Chondrocyte (in vitro differentiated cells): ENCODE measurements at regions not wholly inside any gene's neighbourhood (a gene's known extent, or its start where the extent isn't known, plus 50 kb on each side); places are given as distances from the start of the nearest gene placed in this dataset.

ENCODE experiments used
- DNase-seq: peaks from one replicate; pipeline ENCODE4 v3.0.0; 2021; ENCODE audit warnings: mixed read lengths, low spot score
- H3K27ac Mint-ChIP-seq: one replicate; pipeline ENCODE4 v1.8.0; 2021; ENCODE audit warnings: mild to moderate bottlenecking, moderate library complexity, mixed read lengths; ENCODE audit not compliant: unreplicated experiment
- H3K27me3 Mint-ChIP-seq: 2 replicates; pipeline ENCODE4 v1.8.0; 2021; ENCODE audit warnings: low read depth, mixed read lengths
- H3K36me3 Mint-ChIP-seq: 2 replicates; pipeline ENCODE4 v1.8.0; 2021; ENCODE audit warnings: low read depth, mixed read lengths
- H3K4me1 Mint-ChIP-seq: 2 replicates; pipeline ENCODE4 v1.8.0; 2021; ENCODE audit warnings: low read depth, mild to moderate bottlenecking, mixed read lengths
- H3K4me3 Mint-ChIP-seq: one replicate; pipeline ENCODE4 v1.8.0; 2021; ENCODE audit warnings: mild to moderate bottlenecking, moderate library complexity, mixed read lengths; ENCODE audit not compliant: unreplicated experiment
- H3K9me3 Mint-ChIP-seq: 2 replicates; pipeline ENCODE4 v1.8.0; 2021; ENCODE audit warnings: low read depth, mixed read lengths
- CTCF ChIP-seq: fragments of 200-600 bp; sonication (generic); IDR thresholded peaks from 2 replicates; pipeline ENCODE4 v1.5.0; 2021; ENCODE audit warnings: antibody characterized with exemption, mild to moderate bottlenecking, moderate library complexity

GRCh38 chr3:99170867-99171517 is 269.5 kb upstream of the DCBLD2 start:
- Mint-ChIP-seq H3K27me3 (no peaks in the 10 kb centered on the region), H3K4me3 (no peak overlapping the region), H3K36me3 (peaks cover 21% of the 10 kb centered on the region)

GRCh38 chr3:99167071-99167470 is 265.6 kb upstream of the DCBLD2 start:
- peaks cover 12% of the 10 kb centered on the region for H3K36me3 Mint-ChIP-seq
- H3K27ac Mint-ChIP-seq = no peak overlapping the region
- TF ChIP-seq CTCF = no peak
- no peaks in the 10 kb centered on the region for H3K27me3 Mint-ChIP-seq
- no peak for DNase-seq
- peaks cover 20% of the 10 kb centered on the region for H3K9me3 Mint-ChIP-seq
- peaks cover 15% of the 10 kb centered on the region for H3K4me1 Mint-ChIP-seq
- H3K4me3 Mint-ChIP-seq = no peak overlapping the region

More at GRCh38 chr3:99170867-99171517, 269.5 kb upstream of the DCBLD2 start:
- TF ChIP-seq CTCF = no peak
- H3K9me3 Mint-ChIP-seq = peaks cover 32% of the 10 kb centered on the region
- H3K27ac Mint-ChIP-seq = no peak overlapping the region
- peaks cover 22% of the 10 kb centered on the region for H3K4me1 Mint-ChIP-seq
- no peak for DNase-seq

GRCh38 chr3:99163314-99163713 is 261.8 kb upstream of the DCBLD2 start:
- no peak for DNase-seq
- no peaks in the 10 kb centered on the region for H3K27me3 Mint-ChIP-seq
- H3K27ac Mint-ChIP-seq = no peak overlapping the region
- H3K9me3 Mint-ChIP-seq = peaks cover 25% of the 10 kb centered on the region
- no peak for TF ChIP-seq CTCF
- peaks cover 10% of the 10 kb centered on the region for H3K36me3 Mint-ChIP-seq
- no peak overlapping the region for H3K4me3 Mint-ChIP-seq
- peaks cover 15% of the 10 kb centered on the region for H3K4me1 Mint-ChIP-seq

- H3K9me3 Mint-ChIP-seq = peaks cover 38% of the 10 kb centered on the region
- no peaks in the 10 kb centered on the region for H3K27me3 Mint-ChIP-seq
- no peak overlapping the region for H3K27ac Mint-ChIP-seq
- DNase-seq = no peak
- no peaks in the 10 kb centered on the region for H3K4me1 Mint-ChIP-seq
- no peak overlapping the region for H3K4me3 Mint-ChIP-seq
- H3K36me3 Mint-ChIP-seq = peaks cover 10% of the 10 kb centered on the region
- TF ChIP-seq CTCF = no peak
Observed at GRCh38 chr3:99159220-99159762, 257.8 kb upstream of the DCBLD2 start.

- TF ChIP-seq CTCF = peak; percentile 23
- H3K27ac Mint-ChIP-seq = no peak overlapping the region
- H3K36me3 Mint-ChIP-seq = peaks cover 2% of the 10 kb centered on the region
- no peaks in the 10 kb centered on the region for H3K27me3 Mint-ChIP-seq
- peaks cover 3% of the 10 kb centered on the region for H3K4me1 Mint-ChIP-seq
- DNase-seq = no peak
- H3K9me3 Mint-ChIP-seq = peaks cover 2% of the 10 kb centered on the region
- no peak overlapping the region for H3K4me3 Mint-ChIP-seq
Observed at GRCh38 chr3:99145031-99145430, 243.5 kb upstream of the DCBLD2 start.
